GM13977 (cell line): ENCODE measurements at regions not wholly inside any gene's neighbourhood (a gene's known extent, or its start where the extent isn't known, plus 50 kb on each side); places are given as distances from the start of the nearest gene placed in this dataset.

Experiments used
- DNase-seq: peaks from one replicate; pipeline ENCODE4 v3.0.0; 2012; ENCODE audit warnings: low spot score
- in situ Hi-C: fragments of 300-500 bp; cut with MboI; formaldehyde crosslinking; loops from one replicate; pipeline ENCODE4 v1.12.0; 2022; ENCODE audit warnings: low sequenced_read_pairs, low pct_unique_long_range_greater_than_20kb, mixed read lengths, inconsistent platforms; ENCODE audit not compliant: unreplicated experiment
- TF ChIP-seq, protein P1 (sequence below): IDR thresholded peaks from 2 replicates; pipeline ENCODE4 v1.5.1; 2012; ENCODE audit warnings: mild to moderate bottlenecking, control low read depth; ENCODE audit not compliant: insufficient read depth; ENCODE audit errors: extremely low read depth, missing control alignments

DNA sequence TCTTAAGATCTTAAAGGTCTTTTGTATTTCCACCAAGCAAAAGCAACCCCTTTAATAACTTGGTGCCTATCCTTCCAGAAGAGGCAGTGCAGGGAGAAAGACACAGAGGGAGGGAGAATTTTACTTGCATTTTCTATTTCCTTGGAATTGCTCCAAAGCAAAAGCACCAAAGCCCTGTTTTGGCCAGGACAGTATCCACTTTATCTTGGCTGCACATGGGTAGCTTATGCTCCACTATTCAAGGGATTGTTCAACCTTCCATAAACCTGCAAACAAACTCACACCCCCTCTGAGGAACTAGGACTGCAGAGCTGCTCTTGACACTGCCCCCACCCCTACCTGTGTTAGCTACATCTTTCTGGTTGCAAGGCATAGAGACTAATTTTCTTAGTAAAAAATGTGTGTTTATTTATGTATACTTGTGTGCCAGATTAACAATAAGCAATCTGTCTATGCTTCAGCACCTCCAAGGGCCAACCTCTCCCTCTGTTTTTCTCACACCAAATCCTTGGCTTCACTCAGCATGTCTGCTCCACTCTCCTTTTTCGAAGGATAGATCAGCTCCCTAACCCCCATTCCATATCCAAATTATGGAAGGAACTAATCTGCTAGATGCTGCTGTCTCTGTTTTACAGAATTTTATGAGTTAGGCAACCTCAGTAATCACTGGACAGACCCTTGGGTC lies 68.1 kb upstream of the KLF12 start:
- DNase-seq, result no peak
- TF ChIP-seq, protein P1, sequence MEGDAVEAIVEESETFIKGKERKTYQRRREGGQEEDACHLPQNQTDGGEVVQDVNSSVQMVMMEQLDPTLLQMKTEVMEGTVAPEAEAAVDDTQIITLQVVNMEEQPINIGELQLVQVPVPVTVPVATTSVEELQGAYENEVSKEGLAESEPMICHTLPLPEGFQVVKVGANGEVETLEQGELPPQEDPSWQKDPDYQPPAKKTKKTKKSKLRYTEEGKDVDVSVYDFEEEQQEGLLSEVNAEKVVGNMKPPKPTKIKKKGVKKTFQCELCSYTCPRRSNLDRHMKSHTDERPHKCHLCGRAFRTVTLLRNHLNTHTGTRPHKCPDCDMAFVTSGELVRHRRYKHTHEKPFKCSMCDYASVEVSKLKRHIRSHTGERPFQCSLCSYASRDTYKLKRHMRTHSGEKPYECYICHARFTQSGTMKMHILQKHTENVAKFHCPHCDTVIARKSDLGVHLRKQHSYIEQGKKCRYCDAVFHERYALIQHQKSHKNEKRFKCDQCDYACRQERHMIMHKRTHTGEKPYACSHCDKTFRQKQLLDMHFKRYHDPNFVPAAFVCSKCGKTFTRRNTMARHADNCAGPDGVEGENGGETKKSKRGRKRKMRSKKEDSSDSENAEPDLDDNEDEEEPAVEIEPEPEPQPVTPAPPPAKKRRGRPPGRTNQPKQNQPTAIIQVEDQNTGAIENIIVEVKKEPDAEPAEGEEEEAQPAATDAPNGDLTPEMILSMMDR, result no peak
- in situ Hi-C loops, result no loop called here

DNA sequence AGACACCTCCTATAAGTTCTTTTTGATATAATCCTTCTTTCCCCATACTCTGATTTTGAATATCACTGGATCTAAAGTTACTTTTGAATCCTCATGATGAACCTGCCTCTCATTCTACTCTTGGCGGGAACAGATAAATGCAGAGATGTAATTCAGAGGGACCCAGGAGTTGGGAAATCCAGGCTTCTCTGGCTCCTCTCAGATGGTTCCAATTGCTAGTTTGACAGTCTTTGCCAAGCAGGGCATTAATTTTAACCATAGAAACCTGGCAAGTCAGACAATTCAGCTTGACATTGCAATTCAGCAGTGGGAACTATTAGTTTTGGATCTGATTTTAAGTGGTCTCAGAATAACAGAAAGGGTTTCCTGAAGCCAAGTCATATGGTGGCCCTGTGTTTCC lies 67.3 kb upstream of the KLF12 start:
- in situ Hi-C loops, result no loop called here
- DNase-seq, result no peak
- TF ChIP-seq, protein P1, result no peak

- in situ Hi-C loops, result no loop called here
- TF ChIP-seq, protein P1, result no peak
- no peak for DNase-seq
Measured at GRCh38 chr13:74200081-74200480, 65.9 kb upstream of the KLF12 start.

GRCh38 chr13:74197677-74198429 lies 63.6 kb upstream of the KLF12 start:
- in situ Hi-C loops, result no loop called here
- TF ChIP-seq, protein P1, result no peak
- no peak for DNase-seq

GRCh38 chr13:74194846-74195245 lies 60.6 kb upstream of the KLF12 start:
- TF ChIP-seq, protein P1, result no peak
- in situ Hi-C loops, result no loop called here
- no peak for DNase-seq

DNA sequence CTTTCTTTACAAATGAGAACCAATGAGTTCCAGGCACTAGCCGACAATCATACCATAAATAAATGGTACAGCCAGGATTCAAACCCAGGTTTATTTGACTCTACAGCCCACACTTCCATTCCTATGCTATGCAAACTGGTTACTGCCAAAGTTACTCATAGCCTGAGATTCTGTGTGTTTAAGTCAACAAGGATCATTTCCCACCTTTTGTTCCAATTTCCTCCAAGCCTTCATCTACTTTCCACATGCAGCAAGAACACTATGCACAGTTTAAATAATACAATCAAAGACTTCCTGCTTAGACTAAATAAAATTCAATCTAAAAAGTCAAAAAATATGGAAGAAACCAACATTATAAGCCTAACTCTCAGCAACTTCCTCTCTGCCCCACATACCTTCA lies 59.2 kb upstream of the KLF12 start:
- in situ Hi-C loops, result no loop called here
- DNase-seq, result no peak
- TF ChIP-seq, protein P1, result no peak
